ENCODE measurements at regions not wholly inside any gene's neighbourhood (a gene's known extent, or its start where the extent isn't known, plus 50 kb on each side); places are given as distances from the start of the nearest gene placed in this dataset.

GRCh38 chr13:84263354-84264069 lies 381.2 kb upstream of the SLITRK1 start:
- no peak overlapping the region for H3K4me3 ChIP-seq (ENCODE audit: low read depth, low read length)
- DNase-seq = no peak
- H3K27me3 ChIP-seq (ENCODE audit: insufficient read depth, low read depth, severe bottlenecking) = no peaks in the 10 kb centered on the region
- H3K9me3 ChIP-seq (ENCODE audit: severe bottlenecking) = no peaks in the 10 kb centered on the region
- no peak for TF ChIP-seq CTCF (IDR thresholded peaks at IDR 0.05; ENCODE audit: low read depth, low read length)
- no peak overlapping the region for H3K27ac ChIP-seq
- H3K36me3 ChIP-seq = no peaks in the 10 kb centered on the region

- peaks cover 6% of the 10 kb centered on the region for H3K9me3 ChIP-seq (ENCODE audit: severe bottlenecking)
- no peaks in the 10 kb centered on the region for H3K27me3 ChIP-seq (ENCODE audit: insufficient read depth, low read depth, severe bottlenecking)
- no peak for TF ChIP-seq CTCF (IDR thresholded peaks at IDR 0.05; ENCODE audit: low read depth, low read length)
- DNase-seq = no peak
- no peak overlapping the region for H3K27ac ChIP-seq
- H3K4me3 ChIP-seq (ENCODE audit: low read depth, low read length) = no peak overlapping the region
- no peaks in the 10 kb centered on the region for H3K36me3 ChIP-seq
Observed at GRCh38 chr13:84255226-84255797, 373.0 kb upstream of the SLITRK1 start.

GRCh38 chr13:84249463-84249862 lies 367.2 kb upstream of the SLITRK1 start:
- no peak for TF ChIP-seq CTCF (IDR thresholded peaks at IDR 0.05; ENCODE audit: low read depth, low read length)
- Histone ChIP-seq H3K27ac (no peak overlapping the region), H3K27me3 (ENCODE audit: insufficient read depth, low read depth, severe bottlenecking) (no peaks in the 10 kb centered on the region), H3K4me3 (ENCODE audit: low read depth, low read length) (no peak overlapping the region), H3K9me3 (ENCODE audit: severe bottlenecking) (peaks cover 6% of the 10 kb centered on the region), H3K36me3 (no peaks in the 10 kb centered on the region)
- no peak for DNase-seq

- Histone ChIP-seq H3K27ac (no peak overlapping the region), H3K9me3 (ENCODE audit: severe bottlenecking) (no peaks in the 10 kb centered on the region), H3K4me3 (ENCODE audit: low read depth, low read length) (no peak overlapping the region), H3K36me3 (no peaks in the 10 kb centered on the region), H3K27me3 (ENCODE audit: insufficient read depth, low read depth, severe bottlenecking) (no peaks in the 10 kb centered on the region)
- TF ChIP-seq CTCF (IDR thresholded peaks at IDR 0.05; ENCODE audit: low read depth, low read length) = no peak
- no peak for DNase-seq
Observed at GRCh38 chr13:84243340-84243739, 361.1 kb upstream of the SLITRK1 start.

GRCh38 chr13:84239032-84239431 lies 356.8 kb upstream of the SLITRK1 start:
- Histone ChIP-seq H3K27ac (peak overlapping the region; percentile 55), H3K9me3 (ENCODE audit: severe bottlenecking) (no peaks in the 10 kb centered on the region), H3K27me3 (ENCODE audit: insufficient read depth, low read depth, severe bottlenecking) (no peaks in the 10 kb centered on the region), H3K4me3 (ENCODE audit: low read depth, low read length) (no peak overlapping the region), H3K36me3 (no peaks in the 10 kb centered on the region)
- TF ChIP-seq CTCF (IDR thresholded peaks at IDR 0.05; ENCODE audit: low read depth, low read length) = no peak
- no peak for DNase-seq
